NB4 (cell line): ENCODE measurements at regions not wholly inside any gene's neighbourhood (a gene's known extent, or its start where the extent isn't known, plus 50 kb on each side); places are given as distances from the start of the nearest gene placed in this dataset.

Experiments
- MYC ChIP-seq: IDR thresholded peaks from 2 replicates; pipeline ENCODE4 v1.6.1; 2011; ENCODE audit warnings: low read depth, low read length
- POLR2A ChIP-seq: IDR thresholded peaks from 2 replicates; pipeline ENCODE4 v1.6.1; 2011; ENCODE audit warnings: mild to moderate bottlenecking; ENCODE audit not compliant: insufficient read length; ENCODE audit errors: extremely low read depth
- TF ChIP-seq, protein P1 (sequence below): IDR thresholded peaks from one replicate; pipeline ENCODE4 v1.5.1; 2012; ENCODE audit warnings: low read depth, low read length

DNA sequence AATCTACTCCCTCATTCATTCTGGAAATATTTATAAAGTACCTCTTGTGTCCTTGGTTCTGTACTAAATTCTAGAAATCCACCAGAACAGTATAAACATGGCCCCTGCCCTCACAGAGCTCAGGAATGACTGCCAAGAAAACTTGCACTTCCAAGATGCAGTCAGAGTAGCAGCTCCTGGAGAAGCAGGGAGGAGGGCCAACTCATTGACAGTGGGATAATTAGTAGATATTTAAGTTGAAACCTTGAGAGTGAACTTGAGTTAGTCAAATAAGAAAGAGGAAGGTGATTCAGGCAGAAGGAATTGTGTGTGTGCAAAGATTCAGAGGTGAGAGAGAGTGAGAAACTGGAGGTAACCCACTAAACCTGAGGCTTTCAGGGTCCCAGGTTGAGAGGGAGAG is 182.2 kb upstream of the INHBA start:
- no peak for TF ChIP-seq MYC
- TF ChIP-seq, protein P1, sequence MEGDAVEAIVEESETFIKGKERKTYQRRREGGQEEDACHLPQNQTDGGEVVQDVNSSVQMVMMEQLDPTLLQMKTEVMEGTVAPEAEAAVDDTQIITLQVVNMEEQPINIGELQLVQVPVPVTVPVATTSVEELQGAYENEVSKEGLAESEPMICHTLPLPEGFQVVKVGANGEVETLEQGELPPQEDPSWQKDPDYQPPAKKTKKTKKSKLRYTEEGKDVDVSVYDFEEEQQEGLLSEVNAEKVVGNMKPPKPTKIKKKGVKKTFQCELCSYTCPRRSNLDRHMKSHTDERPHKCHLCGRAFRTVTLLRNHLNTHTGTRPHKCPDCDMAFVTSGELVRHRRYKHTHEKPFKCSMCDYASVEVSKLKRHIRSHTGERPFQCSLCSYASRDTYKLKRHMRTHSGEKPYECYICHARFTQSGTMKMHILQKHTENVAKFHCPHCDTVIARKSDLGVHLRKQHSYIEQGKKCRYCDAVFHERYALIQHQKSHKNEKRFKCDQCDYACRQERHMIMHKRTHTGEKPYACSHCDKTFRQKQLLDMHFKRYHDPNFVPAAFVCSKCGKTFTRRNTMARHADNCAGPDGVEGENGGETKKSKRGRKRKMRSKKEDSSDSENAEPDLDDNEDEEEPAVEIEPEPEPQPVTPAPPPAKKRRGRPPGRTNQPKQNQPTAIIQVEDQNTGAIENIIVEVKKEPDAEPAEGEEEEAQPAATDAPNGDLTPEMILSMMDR, result no peak
- no peak for TF ChIP-seq POLR2A
